Dedifferentiated amniotic fluid mesenchymal stem cell (primary cell): ENCODE measurements at regions not wholly inside any gene's neighbourhood (a gene's known extent, or its start where the extent isn't known, plus 50 kb on each side); places are given as distances from the start of the nearest gene placed in this dataset.

Experiments
- DNase-seq: peaks from one replicate; pipeline ENCODE4 v3.0.0-alpha.2; 2016; ENCODE audit errors: extremely low spot score

GRCh38 chr13:43984292-43984691, 104.6 kb downstream of the LACC1 start:
- no peak for DNase-seq

- no peak for DNase-seq
Measured at GRCh38 chr13:43985422-43986072, 105.8 kb downstream of the LACC1 start.

- no peak for DNase-seq
Measured at GRCh38 chr13:43986421-43986981, 106.8 kb downstream of the LACC1 start.

- no peak for DNase-seq
Measured at GRCh38 chr13:43988302-43988701, 108.6 kb downstream of the LACC1 start.

- DNase-seq, result no peak
Measured at GRCh38 chr13:43990021-43990420, 110.3 kb downstream of the LACC1 start.

- DNase-seq, result no peak
Measured at GRCh38 chr13:43990829-43991228, 111.1 kb downstream of the LACC1 start.

GRCh38 chr13:43991773-43992201, 112.1 kb downstream of the LACC1 start:
- no peak for DNase-seq

- DNase-seq, result no peak
Measured at GRCh38 chr13:43992211-43992610, 112.5 kb downstream of the LACC1 start.

GRCh38 chr13:43994999-43995859, 115.5 kb downstream of the LACC1 start:
- no peak for DNase-seq

- DNase-seq, result no peak
Measured at GRCh38 chr13:43996221-43996620, 116.5 kb downstream of the LACC1 start.

- no peak for DNase-seq
Measured at GRCh38 chr13:44003481-44003880, 123.8 kb downstream of the LACC1 start.

GRCh38 chr13:44004878-44005277, 125.2 kb downstream of the LACC1 start:
- peak; percentile 47 for DNase-seq

- no peak for DNase-seq
Measured at GRCh38 chr13:44007451-44007850, 127.7 kb downstream of the LACC1 start.

GRCh38 chr13:44011036-44011435, 131.3 kb downstream of the LACC1 start:
- DNase-seq, result no peak

- no peak for DNase-seq
Measured at GRCh38 chr13:44012910-44013757, 133.4 kb downstream of the LACC1 start.

- peak; percentile 55 for DNase-seq
Measured at GRCh38 chr13:44013758-44014291, 134.1 kb downstream of the LACC1 start.

GRCh38 chr13:44014501-44014900, 134.8 kb downstream of the LACC1 start:
- no peak for DNase-seq

- no peak for DNase-seq
Measured at GRCh38 chr13:44015118-44015517, 135.4 kb downstream of the LACC1 start.

- no peak for DNase-seq
Measured at GRCh38 chr13:44015811-44016210, 136.1 kb downstream of the LACC1 start.

GRCh38 chr13:44017756-44018309, 138.1 kb downstream of the LACC1 start:
- no peak for DNase-seq

- DNase-seq, result no peak
Measured at GRCh38 chr13:44019651-44020050, 139.9 kb downstream of the LACC1 start.
